GM19455 (cell line): ENCODE measurements at regions not wholly inside any gene's neighbourhood (a gene's known extent, or its start where the extent isn't known, plus 50 kb on each side); places are given as distances from the start of the nearest gene placed in this dataset.
"Not testable (repeated sequence)": the region's sequence is repeated elsewhere in the genome, so short reads cannot be mapped to it uniquely, and the experiment has no call there.

Experiments
- ATAC-seq: cut with Tn5 transposase; IDR thresholded peaks from one replicate; pipeline ENCODE4 v1.9.1; 2021; ENCODE audit not compliant: unreplicated experiment

DNA sequence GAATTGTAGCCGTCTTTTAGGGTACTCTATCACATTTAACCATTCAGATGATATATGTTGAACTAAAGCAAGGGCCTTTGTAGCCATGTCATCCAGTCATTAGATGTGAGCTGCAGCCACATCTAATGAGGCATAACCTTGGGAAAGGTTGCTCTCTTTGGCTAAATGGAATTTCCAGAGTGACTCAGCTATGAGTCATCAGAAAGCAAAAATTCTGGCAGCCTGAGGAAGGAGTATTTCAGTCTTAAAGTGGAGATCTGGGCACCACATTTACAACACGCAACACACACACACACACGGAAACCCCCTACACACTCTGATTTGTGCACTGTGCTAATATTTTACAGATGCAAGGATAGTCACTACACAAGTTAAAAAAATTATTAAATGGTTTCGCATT, 176.9 kb upstream of the ZWINT start:
- ATAC-seq = no peak

DNA sequence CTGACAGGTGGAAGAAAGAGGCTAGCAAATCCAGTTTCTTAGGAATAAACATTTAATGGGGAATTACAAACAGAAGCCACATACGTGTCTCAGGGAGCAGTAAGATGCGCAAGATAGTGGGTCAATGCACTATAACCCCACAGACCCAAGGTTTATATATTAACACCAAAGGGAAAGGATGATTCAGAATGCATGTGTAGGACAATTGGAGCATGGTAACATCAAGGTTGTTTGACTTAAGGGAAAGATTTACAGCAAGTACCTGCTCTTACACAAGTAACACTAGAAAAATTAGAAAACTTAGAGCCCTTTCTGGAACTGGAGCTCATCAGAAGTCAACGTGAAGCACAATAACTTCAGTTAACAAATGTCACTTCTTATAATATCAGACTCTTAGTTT, 161.1 kb upstream of the ZWINT start:
- ATAC-seq = no peak

DNA sequence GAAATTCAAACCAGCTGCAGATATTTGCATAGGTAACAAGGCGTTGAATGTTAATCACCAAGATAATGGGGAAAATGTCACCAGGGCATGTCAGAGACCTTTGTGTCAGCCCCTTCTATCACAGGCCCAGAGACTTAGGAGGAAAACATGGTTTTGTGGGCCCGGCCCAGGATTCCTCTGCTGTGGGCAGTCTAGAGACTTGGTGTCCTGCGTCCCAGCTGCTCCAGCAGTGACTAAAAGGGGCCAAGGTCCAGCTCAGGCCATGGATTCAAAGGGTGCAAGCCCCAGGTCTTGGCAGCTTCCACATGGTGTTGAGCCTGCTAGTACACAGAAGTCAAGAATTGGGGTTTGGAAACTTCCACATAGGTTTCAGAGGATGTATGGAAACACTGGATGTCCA, 147.5 kb upstream of the ZWINT start:
- no peak for ATAC-seq

DNA sequence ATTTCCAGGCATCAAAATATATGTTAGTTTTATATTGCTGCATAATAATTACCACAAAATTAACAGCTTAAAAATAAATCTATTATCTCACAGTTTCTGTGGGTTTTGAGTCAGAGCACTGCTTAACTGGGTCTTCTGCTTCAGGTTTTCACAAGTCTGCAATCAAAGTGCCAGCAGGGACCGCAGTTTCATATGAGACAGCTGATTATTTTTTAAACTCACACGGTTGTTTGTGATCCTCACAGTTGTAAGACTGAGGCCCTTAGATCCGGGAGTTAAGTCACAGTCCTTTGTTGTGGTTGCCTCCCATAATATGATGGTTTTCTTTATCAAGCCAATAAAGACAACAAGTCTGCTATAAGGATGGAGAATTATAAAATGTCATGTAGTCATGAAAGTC, 146.0 kb upstream of the ZWINT start:
- no peak for ATAC-seq

DNA sequence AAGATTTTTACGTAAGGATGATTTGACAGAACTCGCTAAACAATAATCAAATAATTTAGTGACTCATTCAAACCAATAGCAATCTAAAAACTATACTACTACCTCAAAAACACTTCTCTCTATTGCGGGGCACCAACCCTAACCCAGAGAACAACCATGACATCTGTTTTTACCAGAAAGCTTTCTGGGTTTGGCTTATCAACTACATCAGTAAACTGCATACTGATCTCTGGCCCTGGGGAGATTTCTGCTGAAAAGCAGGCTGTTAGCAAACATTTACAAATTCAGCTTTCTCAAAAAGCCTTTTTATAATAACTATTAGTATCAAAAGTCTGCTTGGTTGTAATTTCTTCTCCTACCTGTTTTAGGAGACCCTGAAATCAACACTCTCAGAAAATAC, 144.5 kb upstream of the ZWINT start:
- ATAC-seq = no peak

DNA sequence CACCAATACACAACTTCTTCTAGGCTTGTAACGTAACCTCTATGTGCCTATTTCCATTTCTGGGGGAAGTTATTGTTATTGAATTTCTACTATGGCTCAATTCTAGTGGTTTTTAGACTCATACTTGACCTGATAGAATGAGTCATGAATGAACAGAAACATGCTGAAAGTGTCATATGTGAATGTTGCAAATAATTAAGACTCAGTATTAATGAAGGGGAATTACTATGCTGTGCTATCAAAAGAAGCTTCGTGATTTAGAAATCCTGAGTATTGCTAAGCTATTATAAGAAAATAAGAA, 135.1 kb upstream of the ZWINT start:
- ATAC-seq = no peak

DNA sequence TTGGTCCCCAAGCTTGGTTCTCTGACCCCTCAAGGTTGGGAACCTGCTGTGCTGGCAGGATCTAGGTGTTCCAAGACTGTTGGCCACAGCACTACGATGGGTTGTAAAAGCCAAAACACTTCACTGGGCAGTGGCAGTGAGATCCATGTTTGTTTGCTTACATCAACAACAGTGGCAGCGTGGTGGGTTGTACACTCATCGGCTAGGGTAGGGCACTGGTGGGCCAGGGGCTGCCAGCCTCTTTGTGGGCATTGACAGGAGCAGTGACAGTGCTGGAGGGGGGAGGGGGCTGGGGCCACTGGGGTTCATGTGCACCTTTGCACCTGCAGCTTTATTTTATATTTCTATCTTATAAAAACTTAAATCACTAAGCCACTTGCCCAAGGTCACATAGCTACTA, 126.7 kb upstream of the ZWINT start:
- no peak for ATAC-seq

DNA sequence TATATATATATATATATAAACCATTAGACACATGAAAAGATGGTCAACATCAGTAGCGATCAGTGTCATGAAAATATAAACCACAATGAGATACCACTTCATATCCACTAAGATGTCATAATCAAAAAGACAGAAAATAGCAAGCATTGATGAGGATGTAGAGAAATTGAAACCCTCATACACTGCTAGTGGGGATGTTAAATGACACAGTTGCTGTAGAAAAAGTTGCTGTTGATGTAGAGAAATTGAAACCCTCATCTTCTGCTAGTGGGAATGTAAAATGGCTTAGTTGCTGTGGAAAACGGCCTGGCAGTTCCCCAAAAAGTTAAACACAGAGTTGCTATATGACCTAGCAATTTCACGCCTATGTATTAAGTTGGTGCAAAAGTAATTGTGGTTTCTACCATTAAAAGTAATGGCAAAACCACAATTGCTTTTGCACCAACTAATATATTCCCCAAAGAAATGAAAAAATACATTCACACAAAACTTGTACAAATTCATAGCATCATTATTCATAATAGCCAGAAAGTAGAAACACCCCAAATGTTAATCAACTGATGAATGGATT, 120.5 kb upstream of the ZWINT start:
- no peak for ATAC-seq

DNA sequence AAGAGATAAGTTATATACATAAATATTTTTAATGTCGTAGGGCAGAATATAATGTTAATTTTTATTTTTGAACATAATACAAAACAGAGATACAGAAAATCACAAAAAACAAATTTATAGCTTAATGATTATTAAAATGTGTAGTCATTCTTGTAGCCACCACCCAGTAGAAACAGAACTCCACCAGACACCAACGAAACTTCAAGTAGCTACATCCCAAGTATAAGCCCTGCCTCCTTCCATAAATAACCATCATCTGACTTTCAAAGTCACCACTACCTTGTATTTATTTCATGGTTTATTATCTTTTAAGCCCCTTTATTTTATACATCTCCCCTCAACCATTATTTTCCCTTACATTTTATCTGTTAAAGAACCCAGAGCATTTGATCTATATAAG, 111.9 kb upstream of the ZWINT start:
- no peak for ATAC-seq

DNA sequence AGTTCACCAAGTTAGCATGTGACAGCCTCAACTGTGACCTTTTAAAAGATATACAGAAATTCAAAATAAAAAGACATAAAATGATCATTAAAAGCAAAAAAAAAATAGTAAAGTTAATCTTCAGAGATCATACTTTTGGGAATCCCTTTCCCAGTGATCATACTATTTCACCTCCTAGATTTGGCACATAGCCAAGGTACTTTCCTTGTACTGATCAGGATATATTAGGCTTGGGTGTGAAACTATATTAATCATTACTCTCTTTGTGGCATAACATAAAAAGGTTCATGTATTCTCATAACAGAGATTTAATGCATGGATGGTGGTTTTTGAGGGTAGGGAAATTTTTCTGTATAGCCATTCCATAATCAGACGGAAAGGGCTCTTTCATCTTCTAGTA, 109.6 kb upstream of the ZWINT start:
- no peak for ATAC-seq

DNA sequence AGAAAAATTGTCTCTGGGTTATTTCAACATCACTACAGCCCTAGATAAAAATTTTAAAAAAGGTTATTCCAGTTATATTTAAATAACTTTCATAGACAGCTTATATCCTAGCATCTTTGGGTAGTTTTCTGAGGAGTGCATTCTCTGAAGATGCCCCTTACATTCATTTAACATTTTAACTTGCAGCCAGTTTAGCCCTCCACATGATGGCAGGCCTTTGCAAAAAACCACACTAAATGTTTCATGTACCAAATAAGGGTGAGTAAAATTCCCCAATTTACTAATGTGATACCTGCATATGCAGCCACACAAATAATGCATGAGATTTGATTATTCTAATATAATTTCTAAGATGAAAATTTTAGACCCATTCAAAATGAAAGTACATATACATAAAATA, 108.4 kb upstream of the ZWINT start:
- no peak for ATAC-seq

DNA sequence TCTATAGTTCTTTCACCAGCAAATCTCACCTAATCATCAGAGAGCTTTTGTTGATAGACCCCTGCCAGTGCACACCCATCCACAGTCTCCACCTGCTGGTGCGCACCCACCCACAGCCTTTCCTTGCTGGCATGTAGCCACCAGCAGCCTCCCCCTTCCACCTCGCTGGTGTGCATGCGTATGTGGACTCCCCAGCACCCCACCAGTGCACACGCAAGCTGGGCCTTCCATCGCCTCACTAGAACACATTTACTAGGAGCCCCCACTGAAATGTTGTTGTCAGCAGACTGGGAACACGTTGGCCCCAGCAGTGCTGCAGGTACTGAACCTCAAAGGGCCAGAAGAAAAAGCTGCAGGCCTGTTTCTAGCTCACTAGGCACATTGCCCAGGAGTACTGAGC, 104.9 kb upstream of the ZWINT start:
- no peak for ATAC-seq

DNA sequence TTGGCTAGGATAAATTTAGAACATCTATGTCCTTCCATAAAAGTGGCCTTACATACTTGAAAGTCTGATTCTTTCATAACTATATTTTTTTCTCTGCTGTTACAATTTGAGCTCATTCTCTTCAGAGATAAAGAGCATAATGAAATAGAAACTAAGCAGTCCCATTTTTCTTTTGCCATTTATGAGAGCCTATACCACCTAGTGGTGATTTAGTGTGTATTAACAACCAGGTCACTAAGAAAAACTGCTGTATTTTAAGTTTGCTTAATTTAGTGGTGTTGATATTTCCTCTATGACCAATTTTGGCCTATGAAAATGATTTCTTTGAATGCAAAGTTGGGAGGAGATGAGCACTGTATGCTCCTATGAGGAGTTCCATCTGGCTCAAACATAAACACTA, 88.7 kb upstream of the ZWINT start:
- no peak for ATAC-seq

DNA sequence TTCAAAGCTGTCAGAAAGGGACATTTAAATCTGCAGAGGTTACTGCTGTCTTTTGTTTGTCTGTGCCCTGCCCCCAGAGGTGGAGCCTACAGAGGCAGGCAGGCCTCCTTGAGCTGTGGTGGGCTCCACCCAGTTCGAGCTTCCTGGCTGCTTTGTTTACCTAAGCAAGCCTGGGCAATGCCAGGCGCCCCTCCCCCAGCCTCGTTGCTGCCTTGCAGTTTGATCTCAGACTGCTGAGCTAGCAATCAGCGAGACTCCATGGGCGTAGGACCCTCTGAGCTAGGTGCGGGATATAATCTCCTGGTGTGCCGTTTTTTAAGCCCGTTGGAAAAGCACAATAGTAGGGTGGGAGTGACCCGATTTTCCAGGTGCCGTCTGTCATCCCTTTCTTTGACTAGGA, 86.6 kb upstream of the ZWINT start:
- not testable (repeated sequence) for ATAC-seq

DNA sequence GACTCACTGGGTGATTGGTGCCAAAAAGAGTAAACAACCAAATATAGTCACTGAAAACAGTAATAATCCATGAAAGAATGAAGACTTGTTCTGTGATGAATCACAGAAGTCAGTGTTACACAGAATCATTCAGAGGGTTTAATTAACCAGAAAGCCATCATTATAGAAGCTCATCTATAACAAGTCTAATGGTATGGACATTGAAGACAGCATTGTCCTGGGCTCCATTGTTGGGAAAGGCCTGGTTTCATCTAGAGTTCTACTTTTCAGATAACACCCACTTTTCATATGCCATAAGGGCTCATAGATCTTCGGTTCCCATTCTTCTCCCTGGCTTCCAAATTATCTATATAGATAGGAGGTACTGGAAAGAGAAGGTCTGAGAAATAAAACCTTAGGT, 80.3 kb upstream of the ZWINT start:
- ATAC-seq = not testable (repeated sequence)
